ENCODE measurements at regions not wholly inside any gene's neighbourhood (a gene's known extent, or its start where the extent isn't known, plus 50 kb on each side); places are given as distances from the start of the nearest gene placed in this dataset.

DNA sequence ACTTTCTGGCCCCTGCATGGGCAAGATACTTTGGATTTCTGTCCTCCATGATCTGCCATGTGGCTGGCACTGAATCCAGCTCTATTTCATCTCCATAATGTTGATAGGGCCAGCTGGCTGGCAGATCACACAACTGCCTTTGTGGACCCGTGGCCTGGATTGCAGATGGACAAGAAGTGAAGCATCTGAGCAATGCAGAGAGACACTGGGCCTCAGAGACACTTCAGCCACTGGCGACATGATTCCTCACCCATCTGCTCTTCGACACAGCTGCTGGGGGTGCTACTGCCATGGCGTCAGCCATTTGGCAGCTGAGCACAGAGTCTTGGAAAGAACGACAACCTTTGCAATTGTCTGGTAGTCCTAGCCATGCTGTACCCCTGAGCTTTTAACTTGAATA lies 79.5 kb upstream of the MYO16 start:
- WGBS (ENCODE audit: low lambda C conversion rate) = 29% methylated on average over 5 of the region's 5 CpGs
- TF ChIP-seq MEF2A (IDR thresholded peaks at IDR 0.05; ENCODE audit: borderline replicate concordance, low read depth) (no peak), YY1 (IDR thresholded peaks at IDR 0.05; ENCODE audit: low read depth) (no peak), RXRA (IDR thresholded peaks at IDR 0.05; ENCODE audit: borderline replicate concordance, low read depth) (no peak), FOXM1 (IDR thresholded peaks at IDR 0.05; ENCODE audit: low read depth) (no peak), FOXJ3 (CRISPR knock-in tag; IDR thresholded peaks at IDR 0.05) (no peak), EP300 (IDR thresholded peaks at IDR 0.05; ENCODE audit: borderline replicate concordance in 1 of 2, low read depth in 1 of 2, low read length in 1 of 2) (no peak), POLR2AphosphoS5 (IDR thresholded peaks at IDR 0.05; ENCODE audit: low read depth, low read length) (no peak), TCF12 (IDR thresholded peaks at IDR 0.05) (no peak), MXI1 (IDR thresholded peaks at IDR 0.05; ENCODE audit: low read depth, low read length) (no peak), RFX5 (IDR thresholded peaks at IDR 0.05; ENCODE audit: low read length) (no peak), SIN3A (IDR thresholded peaks at IDR 0.05; ENCODE audit: borderline replicate concordance, low read depth, low read length) (no peak), SMC3 (IDR thresholded peaks at IDR 0.05; ENCODE audit: low read depth, low read length) (no peak), JUND (IDR thresholded peaks at IDR 0.05) (no peak), FOSL2 (IDR thresholded peaks at IDR 0.05; ENCODE audit: borderline replicate concordance, low read depth) (no peak), TAF1 (IDR thresholded peaks at IDR 0.05; ENCODE audit: borderline replicate concordance, low read depth, low read length) (no peak)
- TF ChIP-seq, protein P1, sequence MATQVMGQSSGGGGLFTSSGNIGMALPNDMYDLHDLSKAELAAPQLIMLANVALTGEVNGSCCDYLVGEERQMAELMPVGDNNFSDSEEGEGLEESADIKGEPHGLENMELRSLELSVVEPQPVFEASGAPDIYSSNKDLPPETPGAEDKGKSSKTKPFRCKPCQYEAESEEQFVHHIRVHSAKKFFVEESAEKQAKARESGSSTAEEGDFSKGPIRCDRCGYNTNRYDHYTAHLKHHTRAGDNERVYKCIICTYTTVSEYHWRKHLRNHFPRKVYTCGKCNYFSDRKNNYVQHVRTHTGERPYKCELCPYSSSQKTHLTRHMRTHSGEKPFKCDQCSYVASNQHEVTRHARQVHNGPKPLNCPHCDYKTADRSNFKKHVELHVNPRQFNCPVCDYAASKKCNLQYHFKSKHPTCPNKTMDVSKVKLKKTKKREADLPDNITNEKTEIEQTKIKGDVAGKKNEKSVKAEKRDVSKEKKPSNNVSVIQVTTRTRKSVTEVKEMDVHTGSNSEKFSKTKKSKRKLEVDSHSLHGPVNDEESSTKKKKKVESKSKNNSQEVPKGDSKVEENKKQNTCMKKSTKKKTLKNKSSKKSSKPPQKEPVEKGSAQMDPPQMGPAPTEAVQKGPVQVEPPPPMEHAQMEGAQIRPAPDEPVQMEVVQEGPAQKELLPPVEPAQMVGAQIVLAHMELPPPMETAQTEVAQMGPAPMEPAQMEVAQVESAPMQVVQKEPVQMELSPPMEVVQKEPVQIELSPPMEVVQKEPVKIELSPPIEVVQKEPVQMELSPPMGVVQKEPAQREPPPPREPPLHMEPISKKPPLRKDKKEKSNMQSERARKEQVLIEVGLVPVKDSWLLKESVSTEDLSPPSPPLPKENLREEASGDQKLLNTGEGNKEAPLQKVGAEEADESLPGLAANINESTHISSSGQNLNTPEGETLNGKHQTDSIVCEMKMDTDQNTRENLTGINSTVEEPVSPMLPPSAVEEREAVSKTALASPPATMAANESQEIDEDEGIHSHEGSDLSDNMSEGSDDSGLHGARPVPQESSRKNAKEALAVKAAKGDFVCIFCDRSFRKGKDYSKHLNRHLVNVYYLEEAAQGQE (IDR thresholded peaks at IDR 0.05; ENCODE audit: low read depth, low read length) = no peak
- TF ChIP-seq, protein P2, sequence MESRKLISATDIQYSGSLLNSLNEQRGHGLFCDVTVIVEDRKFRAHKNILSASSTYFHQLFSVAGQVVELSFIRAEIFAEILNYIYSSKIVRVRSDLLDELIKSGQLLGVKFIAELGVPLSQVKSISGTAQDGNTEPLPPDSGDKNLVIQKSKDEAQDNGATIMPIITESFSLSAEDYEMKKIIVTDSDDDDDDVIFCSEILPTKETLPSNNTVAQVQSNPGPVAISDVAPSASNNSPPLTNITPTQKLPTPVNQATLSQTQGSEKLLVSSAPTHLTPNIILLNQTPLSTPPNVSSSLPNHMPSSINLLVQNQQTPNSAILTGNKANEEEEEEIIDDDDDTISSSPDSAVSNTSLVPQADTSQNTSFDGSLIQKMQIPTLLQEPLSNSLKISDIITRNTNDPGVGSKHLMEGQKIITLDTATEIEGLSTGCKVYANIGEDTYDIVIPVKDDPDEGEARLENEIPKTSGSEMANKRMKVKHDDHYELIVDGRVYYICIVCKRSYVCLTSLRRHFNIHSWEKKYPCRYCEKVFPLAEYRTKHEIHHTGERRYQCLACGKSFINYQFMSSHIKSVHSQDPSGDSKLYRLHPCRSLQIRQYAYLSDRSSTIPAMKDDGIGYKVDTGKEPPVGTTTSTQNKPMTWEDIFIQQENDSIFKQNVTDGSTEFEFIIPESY (IDR thresholded peaks at IDR 0.05; ENCODE audit: borderline replicate concordance, low read depth) = no peak
- TF ChIP-seq, protein P3, sequence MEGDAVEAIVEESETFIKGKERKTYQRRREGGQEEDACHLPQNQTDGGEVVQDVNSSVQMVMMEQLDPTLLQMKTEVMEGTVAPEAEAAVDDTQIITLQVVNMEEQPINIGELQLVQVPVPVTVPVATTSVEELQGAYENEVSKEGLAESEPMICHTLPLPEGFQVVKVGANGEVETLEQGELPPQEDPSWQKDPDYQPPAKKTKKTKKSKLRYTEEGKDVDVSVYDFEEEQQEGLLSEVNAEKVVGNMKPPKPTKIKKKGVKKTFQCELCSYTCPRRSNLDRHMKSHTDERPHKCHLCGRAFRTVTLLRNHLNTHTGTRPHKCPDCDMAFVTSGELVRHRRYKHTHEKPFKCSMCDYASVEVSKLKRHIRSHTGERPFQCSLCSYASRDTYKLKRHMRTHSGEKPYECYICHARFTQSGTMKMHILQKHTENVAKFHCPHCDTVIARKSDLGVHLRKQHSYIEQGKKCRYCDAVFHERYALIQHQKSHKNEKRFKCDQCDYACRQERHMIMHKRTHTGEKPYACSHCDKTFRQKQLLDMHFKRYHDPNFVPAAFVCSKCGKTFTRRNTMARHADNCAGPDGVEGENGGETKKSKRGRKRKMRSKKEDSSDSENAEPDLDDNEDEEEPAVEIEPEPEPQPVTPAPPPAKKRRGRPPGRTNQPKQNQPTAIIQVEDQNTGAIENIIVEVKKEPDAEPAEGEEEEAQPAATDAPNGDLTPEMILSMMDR (IDR thresholded peaks at IDR 0.05) = no peak
- TF ChIP-seq, protein P4, sequence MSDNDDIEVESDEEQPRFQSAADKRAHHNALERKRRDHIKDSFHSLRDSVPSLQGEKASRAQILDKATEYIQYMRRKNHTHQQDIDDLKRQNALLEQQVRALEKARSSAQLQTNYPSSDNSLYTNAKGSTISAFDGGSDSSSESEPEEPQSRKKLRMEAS (IDR thresholded peaks at IDR 0.05; ENCODE audit: low read depth) = no peak
- TF ChIP-seq, protein P5, sequence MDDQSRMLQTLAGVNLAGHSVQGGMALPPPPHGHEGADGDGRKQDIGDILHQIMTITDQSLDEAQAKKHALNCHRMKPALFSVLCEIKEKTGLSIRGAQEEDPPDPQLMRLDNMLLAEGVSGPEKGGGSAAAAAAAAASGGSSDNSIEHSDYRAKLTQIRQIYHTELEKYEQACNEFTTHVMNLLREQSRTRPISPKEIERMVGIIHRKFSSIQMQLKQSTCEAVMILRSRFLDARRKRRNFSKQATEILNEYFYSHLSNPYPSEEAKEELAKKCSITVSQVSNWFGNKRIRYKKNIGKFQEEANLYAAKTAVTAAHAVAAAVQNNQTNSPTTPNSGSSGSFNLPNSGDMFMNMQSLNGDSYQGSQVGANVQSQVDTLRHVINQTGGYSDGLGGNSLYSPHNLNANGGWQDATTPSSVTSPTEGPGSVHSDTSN (IDR thresholded peaks at IDR 0.05) = no peak

More for the DNA sequence above, 79.5 kb upstream of the MYO16 start:
- Histone ChIP-seq H3K79me2 (ENCODE audit: insufficient read depth) (no peaks in the 10 kb centered on the region), H3F3A (replicated peaks; ENCODE audit: insufficient read depth) (no peaks in the 10 kb centered on the region), H3K27ac (ENCODE audit: low read depth in 2 of 2, low read length in 1 of 2) (no peak overlapping the region), H3K4me3 (ENCODE audit: low read depth in 2 of 2, low read length in 1 of 2) (no peak overlapping the region), H3K9me3 (no peaks in the 10 kb centered on the region), H3K36me3 (replicated peaks in 1 of 2; ENCODE audit: control insufficient read depth in 1 of 2, insufficient read depth in 2 of 2, low read length in 1 of 2) (no peaks in the 10 kb centered on the region), H3K4me1 (ENCODE audit: control insufficient read depth in 1 of 2, insufficient read depth in 2 of 2, low read depth in 1 of 2, low read length in 1 of 2) (no peaks in the 10 kb centered on the region), H3K9ac (no peak overlapping the region), H4K20me1 (ENCODE audit: insufficient read depth) (no peaks in the 10 kb centered on the region), H3K27me3 (ENCODE audit: insufficient read depth) (no peaks in the 10 kb centered on the region), H3K9me2 (no peaks in the 10 kb centered on the region), H3K4me2 (no peak overlapping the region), H2AFZ (ENCODE audit: low read depth) (no peak overlapping the region)
- no peak for DNase-seq
- CTCF ChIA-PET = no interaction called here
- POLR2A ChIA-PET = no interaction called here

All from SK-N-SH (cell line).